ENCODE measurements at regions not wholly inside any gene's neighbourhood (a gene's known extent, or its start where the extent isn't known, plus 50 kb on each side); places are given as distances from the start of the nearest gene placed in this dataset.

DNA sequence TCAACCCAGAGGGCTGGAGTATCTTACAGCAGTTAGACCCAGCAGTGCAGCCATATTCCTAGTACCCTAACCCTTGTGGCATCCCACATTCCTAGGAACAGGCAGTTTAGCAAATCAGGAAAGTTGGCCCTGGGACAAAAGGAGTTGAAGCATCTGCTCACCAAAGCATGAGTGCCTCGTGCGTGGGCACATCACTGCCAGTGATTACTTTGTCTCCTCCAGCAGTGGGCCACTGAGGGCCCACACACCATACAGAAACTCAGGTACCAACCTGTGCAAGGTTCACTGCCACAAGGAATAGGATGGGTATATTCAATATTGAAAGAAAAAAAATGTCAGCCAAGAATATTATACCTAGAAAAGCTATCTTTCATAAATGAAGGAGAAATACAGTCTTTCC lies 227.5 kb upstream of the CNTN5 start:
- DNase-seq: no peak

DNA sequence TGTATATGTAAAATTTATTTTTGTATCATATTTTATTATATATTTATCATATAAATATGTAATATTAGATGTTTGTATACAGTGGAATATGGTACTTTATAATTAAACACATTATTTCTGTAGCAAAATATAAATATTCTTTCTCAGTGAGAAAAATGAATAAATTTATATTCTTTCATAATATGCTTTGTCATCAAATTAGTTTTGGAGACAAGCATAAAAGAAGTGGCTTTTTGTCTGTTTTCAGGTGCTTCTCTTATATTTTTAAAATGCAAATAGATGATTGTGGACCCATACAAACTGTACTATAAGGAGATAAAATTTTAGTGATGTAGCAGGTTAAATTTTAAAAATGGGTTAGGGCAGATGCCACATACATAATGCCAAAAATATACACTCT lies 222.4 kb upstream of the CNTN5 start:
- DNase-seq: no peak

DNA sequence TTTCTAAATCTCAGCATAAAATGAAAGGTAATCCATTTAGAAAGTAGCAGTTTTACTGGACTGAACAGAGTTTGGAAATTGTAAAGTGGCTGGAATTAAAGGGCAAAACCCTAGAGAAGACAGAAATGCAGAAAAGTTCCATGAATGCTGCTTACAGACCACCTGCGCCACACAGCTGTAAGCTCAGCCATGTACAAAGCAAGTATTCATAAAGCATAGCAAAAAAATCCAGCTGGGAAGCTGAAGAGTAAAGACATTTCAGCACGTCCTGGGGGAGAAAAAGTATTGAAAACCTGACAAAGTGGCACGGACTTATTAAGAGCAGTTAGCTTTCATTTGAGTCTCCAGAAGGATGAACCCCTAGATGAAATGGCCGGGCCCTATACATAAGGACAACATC lies 220.1 kb upstream of the CNTN5 start:
- no peak for DNase-seq

DNA sequence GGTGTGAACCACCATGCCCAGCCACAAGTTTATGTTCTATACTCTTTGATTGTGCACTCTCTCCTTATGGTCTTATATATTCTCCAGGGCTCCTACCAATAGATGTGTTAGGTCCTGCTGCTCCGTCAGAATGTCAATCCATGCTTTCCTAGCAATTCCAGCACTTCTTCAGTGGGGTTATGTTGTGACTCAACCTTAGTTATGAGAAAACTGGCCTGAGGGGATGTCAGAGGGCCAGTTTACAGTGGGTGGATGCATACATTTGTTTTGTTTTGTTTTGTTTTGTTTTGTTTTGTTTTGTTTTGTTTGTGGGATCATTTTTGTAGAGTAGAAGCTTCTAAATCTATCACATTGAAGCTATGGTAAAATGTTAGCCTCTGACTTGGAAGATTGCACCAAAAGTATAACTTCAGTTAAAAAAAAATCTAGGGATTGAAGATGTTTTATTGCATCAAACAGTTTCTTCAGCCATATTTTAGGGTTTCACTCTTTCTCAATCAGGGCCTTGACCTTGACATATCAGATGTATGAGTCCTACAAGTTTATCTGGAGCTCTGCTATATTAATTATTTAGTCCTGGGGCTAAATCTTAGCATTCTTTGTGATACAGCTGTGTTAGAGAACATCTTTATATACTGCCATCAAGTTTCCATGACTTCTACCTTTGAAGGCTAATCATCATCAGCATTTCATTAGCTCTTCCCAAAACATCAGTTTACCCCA lies 191.6 kb upstream of the CNTN5 start:
- no peak for DNase-seq

DNA sequence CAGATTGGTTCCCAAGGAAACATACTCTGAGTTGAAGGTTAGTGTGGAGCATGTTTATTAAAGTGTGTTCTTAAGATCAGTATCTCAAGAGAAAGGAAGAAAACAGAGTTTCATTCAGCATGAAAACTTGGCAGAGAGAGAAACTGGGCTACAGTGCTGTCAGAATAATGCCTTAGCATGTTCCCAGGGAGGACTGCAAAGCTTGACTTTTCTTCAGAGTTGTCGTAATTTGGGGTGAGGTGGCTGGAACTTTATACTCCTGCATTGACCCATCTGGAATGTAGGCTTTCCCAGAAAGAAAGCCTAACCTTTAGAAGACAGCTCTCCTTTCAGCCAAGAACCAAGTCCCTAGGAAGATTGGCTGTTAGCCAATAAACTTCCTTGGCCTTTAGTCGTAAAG lies 190.8 kb upstream of the CNTN5 start:
- DNase-seq: no peak

DNA sequence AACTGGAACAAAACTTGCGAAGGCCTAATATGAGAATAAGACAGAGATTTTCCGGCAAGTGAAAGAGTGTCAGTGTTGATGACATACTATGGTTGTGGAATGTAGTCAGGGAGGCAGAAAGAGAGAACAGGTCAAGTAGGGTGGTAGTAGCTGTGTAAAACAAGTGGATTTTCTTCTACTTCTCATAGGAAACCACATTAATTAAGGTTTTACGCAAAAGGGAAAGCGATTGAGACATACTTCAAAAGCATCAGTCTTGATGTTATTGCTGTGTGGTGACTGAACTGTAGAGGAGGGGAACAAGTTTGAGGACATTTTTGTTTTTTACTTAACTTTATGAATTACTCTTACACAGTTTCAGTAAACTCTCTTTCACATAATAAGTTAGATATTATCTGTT lies 186.0 kb upstream of the CNTN5 start:
- no peak for DNase-seq

DNA sequence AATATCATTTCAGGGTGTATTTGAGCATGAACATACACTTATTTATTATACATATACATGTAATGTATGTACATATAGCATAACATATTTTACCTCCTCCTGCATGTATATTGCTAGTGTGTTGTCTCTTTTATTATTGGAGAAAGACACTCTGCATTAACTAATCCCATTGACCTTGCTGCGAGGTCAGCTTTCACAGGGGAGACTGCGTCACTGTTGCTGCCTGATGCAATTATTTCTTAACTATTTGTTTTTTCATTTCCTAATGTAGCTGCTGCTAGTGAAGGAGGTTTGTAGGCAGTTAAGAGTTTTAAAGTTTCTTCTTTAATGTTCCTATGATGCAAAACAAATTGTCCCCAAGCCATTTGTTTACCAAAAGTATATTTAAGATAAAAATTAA lies 185.4 kb upstream of the CNTN5 start:
- no peak for DNase-seq

DNA sequence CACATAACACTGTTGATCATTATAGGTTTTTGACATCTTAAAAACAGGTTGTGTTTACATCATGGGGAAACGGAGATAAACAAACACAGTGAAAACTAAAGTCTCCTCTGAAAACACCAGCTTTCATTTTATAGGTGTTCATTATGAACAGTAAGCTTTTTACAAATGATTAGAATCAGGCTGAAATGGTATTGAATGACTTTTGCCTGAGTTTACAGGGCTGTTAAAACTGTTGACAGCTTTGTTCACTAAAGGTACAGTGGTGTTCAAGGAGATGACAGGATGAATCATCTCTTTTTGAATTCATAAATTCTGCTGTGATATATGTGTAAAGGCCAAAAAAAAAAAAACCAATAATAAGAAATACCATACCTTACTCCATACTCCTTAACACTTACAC lies 184.6 kb upstream of the CNTN5 start:
- DNase-seq: no peak

DNA sequence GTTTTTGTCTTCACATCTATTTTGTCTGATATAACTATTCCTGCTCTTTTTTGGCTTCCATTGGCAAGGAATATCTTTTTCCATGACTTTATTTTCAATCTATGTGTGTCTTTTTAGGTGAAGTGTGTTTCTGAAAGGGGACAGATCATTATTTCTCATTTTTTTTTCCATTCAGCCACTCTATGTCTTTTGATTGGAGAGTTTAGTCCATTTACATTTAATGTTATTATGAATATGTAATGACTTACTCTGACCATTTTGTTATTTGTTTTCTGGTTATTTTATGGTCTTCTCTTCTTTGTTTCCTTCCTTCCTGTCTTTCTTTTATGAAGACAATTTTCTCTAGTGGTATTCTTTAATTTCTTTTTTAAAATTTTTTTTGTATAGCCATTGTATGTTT lies 178.6 kb upstream of the CNTN5 start:
- no peak for DNase-seq

DNA sequence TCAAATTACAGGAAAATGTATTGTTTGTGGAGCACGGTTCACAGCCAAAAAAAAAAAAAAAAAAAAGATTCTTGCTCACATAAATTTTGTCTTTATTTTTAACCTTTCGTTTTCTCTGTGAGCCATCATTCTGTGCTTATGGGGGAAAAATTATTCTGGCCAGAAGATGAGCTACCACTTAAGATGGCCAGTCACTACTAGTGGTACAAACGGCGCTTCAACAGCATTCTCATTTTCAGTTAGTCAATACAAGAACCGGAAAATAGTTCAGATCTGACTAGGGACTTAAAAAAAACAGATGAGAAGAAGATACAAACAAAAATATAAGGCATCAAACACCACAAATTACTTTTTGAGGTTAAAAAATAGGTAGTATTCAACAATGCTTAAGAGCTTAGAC lies 158.6 kb upstream of the CNTN5 start:
- no peak for DNase-seq

DNA sequence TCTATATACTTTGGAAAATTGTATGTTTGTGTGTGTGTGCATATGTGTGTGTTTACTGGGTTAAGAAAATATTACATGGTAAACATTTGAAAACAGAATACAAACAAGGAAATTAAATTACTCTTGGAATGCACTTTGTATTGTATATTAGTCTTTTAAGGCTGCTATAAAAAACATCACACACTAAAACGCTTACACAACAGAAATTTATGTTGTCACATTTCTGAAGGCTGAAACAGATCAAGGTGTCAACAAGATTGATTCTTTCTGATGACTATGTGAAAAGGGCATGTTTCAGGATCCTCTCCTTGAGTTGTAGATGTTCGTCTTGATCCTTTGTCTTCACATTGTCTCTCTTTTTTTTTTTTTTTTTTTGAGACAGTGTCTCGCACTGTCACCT lies 149.1 kb upstream of the CNTN5 start:
- no peak for DNase-seq

DNA sequence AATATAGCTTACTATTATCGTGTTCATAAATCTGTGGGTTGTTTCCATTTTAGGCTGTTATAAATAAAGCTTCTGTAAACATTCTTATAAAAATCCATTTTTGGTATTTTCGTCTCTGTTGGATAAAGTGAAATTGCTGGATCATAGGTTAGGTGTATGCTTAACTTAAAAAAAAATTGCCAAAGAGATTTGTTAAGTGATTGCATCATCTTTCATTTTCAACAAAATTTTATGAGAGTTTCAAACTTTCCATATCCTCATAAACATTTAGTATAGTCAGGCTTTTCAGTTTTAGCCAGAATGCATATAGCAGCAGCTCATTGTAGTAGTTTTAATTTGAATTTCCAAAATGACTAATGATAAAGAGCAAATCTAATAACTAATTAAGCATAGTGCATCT lies 146.7 kb upstream of the CNTN5 start:
- DNase-seq: no peak

DNA sequence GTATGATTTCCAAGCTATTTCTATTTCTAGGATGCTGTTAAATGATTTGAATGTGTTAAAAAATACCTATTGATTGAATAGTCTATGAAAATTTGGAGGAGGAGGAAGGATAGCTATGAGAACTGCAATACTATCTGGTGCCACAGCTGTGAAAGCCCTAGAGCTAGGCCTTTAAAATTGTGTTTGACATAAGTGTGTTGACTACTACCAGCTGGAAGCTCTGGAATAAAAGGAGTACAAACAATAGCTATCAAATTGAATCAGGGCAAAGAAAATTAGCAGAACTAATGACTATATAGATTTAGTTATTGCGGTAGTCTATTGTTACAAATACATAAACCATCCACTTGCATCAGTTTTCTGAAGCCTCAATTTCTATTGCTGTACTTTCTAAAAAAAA lies 124.8 kb upstream of the CNTN5 start:
- no peak for DNase-seq

DNA sequence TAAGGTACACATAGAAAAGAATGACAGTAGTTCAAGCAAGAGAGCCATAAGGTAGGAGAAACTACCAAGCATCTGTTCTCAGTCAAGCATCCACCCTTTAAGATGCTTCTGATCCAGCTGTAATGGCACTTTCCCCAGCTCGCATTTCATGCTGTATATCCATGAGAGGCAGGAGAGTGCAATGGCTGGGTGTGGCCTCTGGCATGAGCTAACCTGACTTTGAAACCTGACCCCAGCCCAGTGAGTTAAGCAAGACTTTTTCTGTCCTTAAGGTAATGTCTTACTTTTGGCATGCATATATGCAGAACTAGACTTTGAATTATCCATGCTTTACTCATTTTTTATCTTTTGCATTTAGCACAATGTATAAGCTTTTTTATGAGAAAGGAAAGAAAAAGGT lies 79.8 kb upstream of the CNTN5 start:
- DNase-seq: no peak

DNA sequence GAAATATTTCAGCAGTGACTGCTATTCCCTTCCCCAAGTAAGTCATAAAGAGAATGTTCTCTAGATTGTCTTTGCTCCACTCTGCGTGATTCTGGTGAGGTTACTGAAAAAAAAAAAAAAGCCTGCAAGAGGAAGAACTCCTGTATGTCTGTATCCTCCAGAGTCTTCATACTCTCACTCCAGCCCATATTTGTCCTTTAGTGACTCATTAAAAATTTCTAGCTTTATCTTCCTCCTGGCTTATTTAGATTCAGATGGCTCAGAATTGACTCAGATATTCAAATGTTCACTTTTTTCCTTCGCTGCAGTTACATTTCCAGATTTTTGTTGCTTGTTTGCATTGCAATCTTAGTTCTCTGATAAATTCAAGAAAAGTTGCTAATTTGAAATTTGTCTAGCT lies 76.3 kb upstream of the CNTN5 start:
- DNase-seq: no peak

DNA sequence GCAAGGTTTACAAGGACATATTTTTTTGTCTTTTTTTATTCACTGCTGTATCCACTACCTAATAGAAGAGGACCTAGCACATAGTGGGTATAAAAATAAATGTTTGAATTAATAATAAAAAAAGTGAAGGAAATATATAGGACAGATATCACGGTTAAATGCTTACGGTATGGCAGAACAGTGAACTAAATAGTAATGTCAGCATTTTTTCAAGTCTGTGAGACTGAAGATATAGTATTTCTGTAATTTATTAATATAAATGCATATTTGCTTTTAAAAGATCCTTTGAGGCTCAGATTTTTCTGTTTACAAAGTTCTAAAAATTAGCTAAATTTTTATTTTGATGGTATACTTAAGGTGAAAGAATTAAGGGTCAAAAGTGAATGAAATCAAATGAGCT lies 68.6 kb upstream of the CNTN5 start:
- no peak for DNase-seq

DNA sequence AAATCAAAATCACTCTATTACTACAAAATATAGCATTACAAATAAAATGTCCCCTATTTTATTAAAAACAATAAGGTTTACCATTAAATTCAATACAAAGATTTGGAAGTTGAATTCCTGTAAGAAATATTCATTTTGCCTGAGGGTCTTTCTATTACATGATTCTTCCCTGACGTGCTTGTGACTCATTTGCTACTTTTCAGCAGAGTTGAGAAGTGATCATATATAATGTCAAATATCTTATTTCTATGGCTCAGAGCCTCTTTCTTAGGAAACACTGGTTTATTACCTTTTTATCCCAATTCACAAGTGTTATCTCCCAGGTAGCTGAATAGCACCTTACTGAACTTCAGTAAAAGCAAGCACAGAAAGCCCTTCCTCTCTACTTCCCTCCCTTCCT lies 65.2 kb upstream of the CNTN5 start:
- no peak for DNase-seq

DNA sequence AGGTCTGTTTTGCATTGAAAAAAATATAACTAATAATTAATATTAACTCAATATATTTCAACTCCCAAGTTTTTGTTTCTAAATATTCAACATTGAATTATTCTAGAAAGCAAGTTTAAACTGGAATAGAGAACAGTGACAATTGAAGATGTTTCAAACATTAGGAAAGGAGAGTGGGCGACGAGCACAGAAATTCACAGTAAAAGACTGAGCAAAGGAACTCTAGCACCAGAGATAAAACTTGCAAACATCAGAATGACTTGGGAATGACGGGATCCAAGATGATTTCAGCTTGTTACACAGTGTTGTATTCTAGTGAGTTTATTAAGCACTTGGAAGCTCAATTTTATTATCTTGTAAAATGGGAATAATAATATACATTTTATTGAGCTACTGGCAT lies 56.6 kb upstream of the CNTN5 start:
- no peak for DNase-seq

DNA sequence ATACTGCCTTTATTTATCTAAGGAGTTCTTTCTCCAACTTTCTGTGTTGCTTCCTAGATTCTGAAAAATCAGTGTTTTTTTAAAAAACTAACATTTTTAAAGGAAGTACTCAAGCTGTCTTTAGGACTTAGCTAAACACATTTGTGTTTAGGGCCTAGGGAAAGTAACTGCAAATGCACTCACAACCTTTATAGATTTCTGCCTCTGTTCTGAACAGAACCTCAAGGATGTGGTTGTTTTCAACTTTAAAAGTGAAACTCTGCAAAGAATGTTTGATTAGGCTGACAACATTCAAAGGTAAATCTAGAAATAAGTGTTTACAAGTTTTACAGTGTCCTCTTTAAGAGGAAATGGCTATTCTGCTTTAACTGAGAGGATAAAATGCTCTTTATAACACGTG lies 55.4 kb upstream of the CNTN5 start:
- no peak for DNase-seq

DNA sequence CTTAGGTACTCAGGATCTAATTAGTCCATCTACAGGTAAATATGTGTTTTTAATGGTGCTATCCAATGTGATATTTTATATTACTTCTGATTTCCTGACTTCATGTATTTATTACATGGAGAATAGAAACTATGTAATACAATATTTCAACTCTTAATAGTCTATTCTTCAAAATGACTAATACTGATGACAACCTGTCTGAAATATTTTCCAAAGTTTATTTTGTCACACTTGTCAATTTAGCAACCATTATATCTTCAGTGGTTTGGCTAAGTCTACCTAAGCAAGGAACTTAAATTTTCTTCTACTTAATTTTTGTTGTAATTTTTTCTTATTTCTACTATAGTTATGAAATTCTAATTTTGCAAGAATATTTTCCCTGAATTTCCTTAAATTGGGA lies 55.0 kb upstream of the CNTN5 start:
- no peak for DNase-seq

DNA sequence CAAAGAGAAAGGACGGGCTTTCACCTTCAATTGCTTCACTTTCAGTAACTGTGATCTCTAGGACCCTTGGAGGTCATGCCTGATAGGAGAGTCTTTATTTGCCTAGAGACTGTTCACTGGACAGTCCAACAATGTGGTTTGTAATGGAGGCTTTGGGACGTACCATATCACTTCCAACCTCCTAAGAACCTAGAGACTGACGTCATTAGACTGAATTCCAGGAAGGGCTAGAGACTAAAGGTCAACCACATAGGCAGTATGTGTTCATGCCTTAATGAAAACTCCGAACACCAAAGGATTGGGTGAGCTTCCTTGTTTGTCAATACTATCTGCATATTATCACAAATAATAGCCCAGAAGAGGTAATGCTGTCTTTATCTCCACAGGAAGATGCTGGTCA lies 53.7 kb upstream of the CNTN5 start:
- no peak for DNase-seq
